HCT116 (cell line): ENCODE measurements at regions not wholly inside any gene's neighbourhood (a gene's known extent, or its start where the extent isn't known, plus 50 kb on each side); places are given as distances from the start of the nearest gene placed in this dataset.

Source experiments
- ATAC-seq: fragments of 200-7000 bp; cut with Tn5 transposase; 2 replicates; pipeline ENCODE4 v1.9.1; 2020; ENCODE audit warnings: mild to moderate bottlenecking, moderate library complexity
- BruUV-seq: library from RNA; stranded (reverse); fragments of 400-500 nt; replicated peaks from 2 replicates; lab custom pipeline; 2021; lab: Mats Ljungman, UMichigan
- CTCF ChIA-PET: fragments of 300-600 bp; sonication (Branson Sonifier 250); formaldehyde crosslinking; loops from one replicate; lab custom pipeline; 2021; ENCODE audit warnings: antibody characterized with exemption; lab: Charles Lee
- POLR2A ChIA-PET: fragments of 300-600, 350-600 bp; sonication (Branson Sonifier 250); formaldehyde crosslinking; loops from one replicate; lab custom pipeline; 2021; ENCODE audit warnings: antibody characterized with exemption; lab: Charles Lee
- RAD21 ChIA-PET, 2 experiments: fragments of 300-600 bp; sonication (Branson Sonifier 250); formaldehyde crosslinking; loops; one replicate each; lab custom pipeline; 2023; ENCODE audit warnings: low total read pairs in 2 of 2; ENCODE audit not compliant: uncharacterized antibody in 2 of 2, unreplicated experiment in 2 of 2, low non-redundant PET in 1 of 2; lab: Charles Lee
- DNase-seq: peaks from one replicate; pipeline ENCODE4 v3.0.0-alpha.2; 2010; ENCODE audit warnings: low read depth, low spot score
- H2AFZ ChIP-seq: fragments of 200-600 bp; shearing (Covaris generic), sonication (generic); 2 replicates; pipeline ENCODE4 v1.6.1; 2017; ENCODE audit warnings: low read depth, mixed run types, mixed read lengths, antibody characterized with exemption, low read length; ENCODE audit not compliant: poor library complexity, severe bottlenecking
- H3K27ac ChIP-seq: 2 replicates; pipeline ENCODE4 v1.5.1; 2012; ENCODE audit warnings: low read depth, low read length
- H3K27me3 ChIP-seq: fragments of 200-600 bp; sonication (generic); 2 replicates; pipeline ENCODE4 v1.6.1; 2016; ENCODE audit warnings: mixed run types, low read length, mixed read lengths; ENCODE audit not compliant: insufficient read depth
- H3K36me3 ChIP-seq, 2 experiments: fragments of 200-500 bp in 1 of 2; fragments of 200-600 bp in 1 of 2; sonication (Bioruptor generic) in 1 of 2; sonication (generic) in 1 of 2; 2 replicates each; pipeline versions ENCODE4 v1.5.1 to v1.6.1; 2014 to 2016; ENCODE audit warnings: low read length in 2 of 2, inconsistent platforms in 1 of 2, mixed read lengths in 1 of 2, mixed run types in 1 of 2; ENCODE audit not compliant: insufficient read depth in 2 of 2, control insufficient read depth in 1 of 2
- H3K4me1 ChIP-seq, 2 experiments: fragments of 200-600 bp in 1 of 2; sonication (generic) in 1 of 2; 2 replicates each; pipeline versions ENCODE4 v1.5.1 to v1.6.1; 2012 to 2017; ENCODE audit warnings: low read length in 2 of 2, inconsistent platforms in 1 of 2, mild to moderate bottlenecking in 1 of 2, mixed read lengths in 1 of 2, mixed run types in 1 of 2, moderate library complexity in 1 of 2; ENCODE audit not compliant: insufficient read depth in 2 of 2, control insufficient read depth in 1 of 2
- H3K4me2 ChIP-seq: fragments of 200-600 bp; sonication (generic); 2 replicates; pipeline ENCODE4 v1.6.1; 2017; ENCODE audit warnings: mixed run types, low read length, mixed read lengths
- H3K4me3 ChIP-seq, 2 experiments: fragments of 200-600 bp in 1 of 2; sonication (generic) in 1 of 2; replicated peaks in 1 of 2; 2 replicates each; pipeline ENCODE4 v1.5.1; 2011 to 2016; ENCODE audit warnings: low read length in 2 of 2, control low read depth in 1 of 2, low read depth in 1 of 2, mild to moderate bottlenecking in 1 of 2, mixed read lengths in 1 of 2, mixed run types in 1 of 2
- H3K79me2 ChIP-seq: fragments of 200-600 bp; sonication (generic); 2 replicates; pipeline ENCODE4 v1.6.1; 2017; ENCODE audit warnings: mild to moderate bottlenecking, mixed run types, low read length, moderate library complexity, mixed read lengths; ENCODE audit not compliant: insufficient read depth
- H3K9ac ChIP-seq: fragments of 200-600 bp; sonication (generic); 2 replicates; pipeline ENCODE4 v1.6.1; 2016; ENCODE audit warnings: low read length, mixed read lengths
- H3K9me2 ChIP-seq: fragments of 200-600 bp; sonication (generic), shearing (Covaris generic); 2 replicates; pipeline ENCODE4 v1.6.1; 2017; ENCODE audit warnings: mixed run types, mild to moderate bottlenecking, moderate library complexity; ENCODE audit not compliant: insufficient read depth
- H3K9me3 ChIP-seq, 2 experiments: fragments of 200-500 bp in 1 of 2; fragments of 200-600 bp in 1 of 2; sonication (Bioruptor generic) in 1 of 2; sonication (generic) in 1 of 2; 2 replicates each; pipeline ENCODE4 v1.6.1; 2014 to 2017; ENCODE audit warnings: low read length in 2 of 2, mixed read lengths in 2 of 2, inconsistent platforms in 1 of 2, low read depth in 1 of 2, mild to moderate bottlenecking in 1 of 2, mixed run types in 1 of 2, moderate library complexity in 1 of 2; ENCODE audit not compliant: control insufficient read depth in 1 of 2, insufficient read depth in 1 of 2
- H4K20me1 ChIP-seq: fragments of 200-600 bp; sonication (generic), shearing (Covaris generic); 2 replicates; pipeline ENCODE4 v1.6.1; 2017; ENCODE audit warnings: mixed run types, mild to moderate bottlenecking, moderate library complexity; ENCODE audit not compliant: insufficient read depth
- CEBPB ChIP-seq: IDR thresholded peaks from 2 replicates; pipeline ENCODE4 v1.6.1; 2012; ENCODE audit warnings: low read depth
- EGR1 ChIP-seq: IDR thresholded peaks from 2 replicates; pipeline ENCODE4 v1.6.1; 2012; ENCODE audit warnings: low read depth
- ELF1 ChIP-seq: IDR thresholded peaks from 2 replicates; pipeline ENCODE4 v1.6.1; 2012; ENCODE audit warnings: low read depth, borderline replicate concordance
- FOSL1 ChIP-seq: IDR thresholded peaks from 2 replicates; pipeline ENCODE4 v1.6.1; 2012; ENCODE audit warnings: low read depth
- SRF ChIP-seq: IDR thresholded peaks from 2 replicates; pipeline ENCODE4 v1.6.1; 2012; ENCODE audit warnings: low read depth
- YY1 ChIP-seq: IDR thresholded peaks from 2 replicates; pipeline ENCODE4 v1.6.1; 2011; ENCODE audit warnings: low read length, low read depth, moderate library complexity, mild to moderate bottlenecking; ENCODE audit not compliant: insufficient replicate concordance; ENCODE audit errors: extremely low read depth
- ZNF274 ChIP-seq: fragments of 200-500 bp; sonication (Bioruptor generic); IDR thresholded peaks from 2 replicates; pipeline ENCODE4 v1.6.1; 2014; ENCODE audit warnings: mild to moderate bottlenecking, low read depth, low read length, inconsistent platforms
- intact Hi-C: fragments of 100-400 bp; cut with micrococcal nuclease; formaldehyde crosslinking; loops from 2 replicates; pipeline ENCODE4 v1.10.0; 2022
- TF ChIP-seq, protein P1 (sequence below): IDR thresholded peaks from 2 replicates; pipeline ENCODE4 v1.6.1; 2012

DNA sequence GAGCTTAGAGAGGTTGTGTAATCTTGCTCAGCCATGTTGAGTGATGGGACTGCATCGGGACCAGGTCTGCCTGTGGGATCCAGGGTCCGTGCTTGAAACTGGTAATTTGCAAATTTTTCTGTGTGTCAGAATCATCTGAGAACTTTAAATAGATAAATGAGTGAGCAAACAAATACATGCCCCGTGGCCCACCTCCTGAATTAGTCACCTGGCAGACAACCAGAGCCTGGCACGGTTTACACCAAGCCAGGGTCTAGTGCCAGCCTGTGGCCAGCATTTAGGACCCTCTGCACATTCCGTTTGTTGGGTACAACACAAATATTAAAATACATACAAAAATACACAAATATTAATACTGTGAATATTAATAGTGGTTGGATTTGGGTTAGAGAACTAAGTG, 90.6 kb upstream of the STOX2 start:
- BruUV-seq = no TSS peak
- H3K4me3 ChIP-seq = no peak overlapping the region
- no peaks in the 10 kb centered on the region for H3K9me3 ChIP-seq
- no peak overlapping the region for H3K27ac ChIP-seq
- DNase-seq = no peak
- no peaks in the 10 kb centered on the region for H3K4me1 ChIP-seq
- no peak overlapping the region for H3K4me2 ChIP-seq
- H3K9ac ChIP-seq = no peak overlapping the region
- H3K9me2 ChIP-seq = no peaks in the 10 kb centered on the region
- POLR2A ChIA-PET = no interaction called here
- H3K27me3 ChIP-seq = no peaks in the 10 kb centered on the region
- no peaks in the 10 kb centered on the region for H4K20me1 ChIP-seq
- RAD21 ChIA-PET = no interaction called here
- H2AFZ ChIP-seq = no peak overlapping the region
- no peak for TF ChIP-seq EGR1
- no peak for TF ChIP-seq YY1
- TF ChIP-seq FOSL1 = no peak
- TF ChIP-seq SRF = no peak
- TF ChIP-seq, protein P1, sequence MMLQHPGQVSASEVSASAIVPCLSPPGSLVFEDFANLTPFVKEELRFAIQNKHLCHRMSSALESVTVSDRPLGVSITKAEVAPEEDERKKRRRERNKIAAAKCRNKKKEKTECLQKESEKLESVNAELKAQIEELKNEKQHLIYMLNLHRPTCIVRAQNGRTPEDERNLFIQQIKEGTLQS = no peak
- TF ChIP-seq ZNF274 = no peak
- no peak for TF ChIP-seq CEBPB
- TF ChIP-seq, all 23 proteins: peak for 0
- ATAC-seq = no peak
- no peaks in the 10 kb centered on the region for H3K36me3 ChIP-seq
- CTCF ChIA-PET = no interaction called here
- intact Hi-C loops = no loop called here
- H3K79me2 ChIP-seq = no peaks in the 10 kb centered on the region

DNA sequence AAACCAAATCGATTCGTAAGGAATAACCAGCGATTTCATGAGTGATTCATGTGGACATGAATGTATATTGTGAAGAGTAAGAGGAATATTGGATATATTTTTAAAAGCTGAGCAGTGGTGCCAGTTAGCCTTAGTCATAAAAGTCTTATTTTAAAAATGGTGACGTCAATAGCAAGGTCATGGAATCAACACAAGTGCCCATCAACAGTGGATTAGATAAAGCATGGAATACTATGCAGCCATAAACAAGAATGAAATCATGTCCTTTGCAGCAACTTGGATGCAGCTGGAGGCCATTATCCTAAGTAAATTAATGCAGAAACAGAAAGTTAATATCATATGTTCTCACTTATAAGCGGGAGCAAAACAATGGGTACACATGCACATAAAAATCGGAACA, 89.0 kb upstream of the STOX2 start:
- intact Hi-C loops = no loop called here
- H4K20me1 ChIP-seq = no peaks in the 10 kb centered on the region
- no peak overlapping the region for H3K4me2 ChIP-seq
- DNase-seq (no peak), ATAC-seq (no peak)
- H3K9me3 ChIP-seq = no peaks in the 10 kb centered on the region
- no peak overlapping the region for H3K27ac ChIP-seq
- H3K4me3 ChIP-seq = no peak overlapping the region
- ChIA-PET RAD21 (no interaction called here), CTCF (no interaction called here), POLR2A (no interaction called here)
- H3K4me1 ChIP-seq = no peaks in the 10 kb centered on the region
- no peaks in the 10 kb centered on the region for H3K36me3 ChIP-seq
- no peaks in the 10 kb centered on the region for H3K9me2 ChIP-seq
- TF ChIP-seq YY1 = no peak
- TF ChIP-seq ELF1 = no peak
- H3K79me2 ChIP-seq = no peaks in the 10 kb centered on the region
- H3K27me3 ChIP-seq = no peaks in the 10 kb centered on the region
- no TSS peak for BruUV-seq
- no peak overlapping the region for H2AFZ ChIP-seq
- no peak overlapping the region for H3K9ac ChIP-seq
